H1 (cell line): ENCODE measurements at regions not wholly inside any gene's neighbourhood (a gene's known extent, or its start where the extent isn't known, plus 50 kb on each side); places are given as distances from the start of the nearest gene placed in this dataset.

Source experiments
- CTCF ChIA-PET: fragments of 300-600 bp; sonication (Branson Sonifier 250); formaldehyde crosslinking; loops from one replicate; lab custom pipeline; 2021; ENCODE audit not compliant: partially characterized antibody; lab: Charles Lee
- POLR2A ChIA-PET: fragments of 300-600 bp; sonication (Branson Sonifier 250); formaldehyde crosslinking; loops from one replicate; lab custom pipeline; 2021; ENCODE audit warnings: inconsistent platforms; ENCODE audit not compliant: partially characterized antibody; lab: Charles Lee
- DNase-seq, 2 experiments: peaks; one replicate each; pipeline versions ENCODE4 v3.0.0 to v3.0.0-alpha.2; 2010 to 2022; ENCODE audit warnings: low spot score in 2 of 2, low read depth in 1 of 2, mixed read lengths in 1 of 2
- FAIRE-seq: peaks from 2 replicates; lab custom pipeline; 2011; peaks lifted over from hg19 to GRCh38; lab: Jason Lieb, UNC
- H2AFZ ChIP-seq: 2 replicates; pipeline ENCODE4 v1.8.1; 2012; ENCODE audit warnings: low read length, inconsistent platforms
- H2AK5ac ChIP-seq: 2 replicates; pipeline ENCODE4 v1.6.1; 2013; ENCODE audit warnings: low read depth, low read length
- H2BK120ac ChIP-seq: replicated peaks from 2 replicates; pipeline ENCODE3; 2013; ENCODE audit warnings: low read depth, low read length, inconsistent platforms
- H2BK12ac ChIP-seq: 2 replicates; pipeline ENCODE4 v1.6.1; 2013; ENCODE audit warnings: low read depth, low read length
- H2BK15ac ChIP-seq: 2 replicates; pipeline ENCODE4 v1.6.1; 2013; ENCODE audit warnings: low read length
- H2BK20ac ChIP-seq: 2 replicates; pipeline ENCODE4 v1.6.1; 2013; ENCODE audit warnings: low read length
- H2BK5ac ChIP-seq: 2 replicates; pipeline ENCODE4 v1.6.1; 2013; ENCODE audit warnings: low read depth, low read length
- H3K14ac ChIP-seq: 2 replicates; pipeline ENCODE4 v1.6.1; 2013; ENCODE audit warnings: inconsistent platforms; ENCODE audit not compliant: insufficient read length
- H3K18ac ChIP-seq: 2 replicates; pipeline ENCODE4 v1.6.1; 2013; ENCODE audit warnings: low read length; ENCODE audit errors: extremely low read depth
- H3K23ac ChIP-seq: 2 replicates; pipeline ENCODE4 v1.6.1; 2013; ENCODE audit warnings: inconsistent platforms; ENCODE audit not compliant: insufficient read length
- H3K23me2 ChIP-seq: 2 replicates; pipeline ENCODE4 v1.6.1; 2013; ENCODE audit warnings: low read depth, low read length
- H3K27ac ChIP-seq: 2 replicates; pipeline ENCODE4 v1.6.1; 2011; ENCODE audit warnings: low read depth, low read length, inconsistent platforms
- H3K27me3 ChIP-seq, 4 experiments: replicated peaks in 1 of 4; 1 replicate in 1 of 4; 2 replicates in 3 of 4; pipeline versions ENCODE4 v1.6.1 to v1.8.1; 2011 to 2013; ENCODE audit warnings: low read length in 3 of 4, mild to moderate bottlenecking in 3 of 4, inconsistent platforms in 2 of 4, mixed read lengths in 2 of 4, moderate library complexity in 1 of 4; ENCODE audit not compliant: control insufficient read depth in 3 of 4, insufficient read depth in 3 of 4; ENCODE audit errors: extremely low read depth in 1 of 4
- H3K36me3 ChIP-seq, 4 experiments: 2 replicates each; pipeline versions ENCODE4 v1.6.1 to v1.8.1; 2011 to 2013; ENCODE audit warnings: mild to moderate bottlenecking in 4 of 4, low read length in 3 of 4, moderate library complexity in 2 of 4, control low read depth in 1 of 4, inconsistent platforms in 1 of 4; ENCODE audit not compliant: insufficient read depth in 4 of 4, control insufficient read depth in 2 of 4
- H3K4ac ChIP-seq: replicated peaks from 2 replicates; pipeline ENCODE3; 2013; ENCODE audit warnings: low read length, low read depth, mixed read lengths, inconsistent platforms; ENCODE audit not compliant: insufficient read length
- H3K4me1 ChIP-seq, 4 experiments: replicated peaks in 1 of 4; 1 replicate in 1 of 4; 2 replicates in 3 of 4; pipeline versions ENCODE4 v1.6.1 to v1.8.1; 2011 to 2013; ENCODE audit warnings: low read length in 3 of 4, inconsistent platforms in 2 of 4, mixed read lengths in 1 of 4; ENCODE audit not compliant: insufficient read depth in 4 of 4, control insufficient read depth in 3 of 4
- H3K4me2 ChIP-seq, 2 experiments: 2 replicates each; pipeline versions ENCODE4 v1.6.1 to v1.8.1; 2011 to 2013; ENCODE audit warnings: low read depth in 2 of 2, low read length in 2 of 2, control low read depth in 1 of 2, inconsistent platforms in 1 of 2, mild to moderate bottlenecking in 1 of 2; ENCODE audit not compliant: insufficient read depth in 1 of 2
- H3K4me3 ChIP-seq, 4 experiments: fragments of 200-600, 300-600 bp in 1 of 4; sonication (generic), shearing (Covaris generic), sonication (Bioruptor Twin) in 1 of 4; 2 replicates each; pipeline versions ENCODE4 v1.5.1 to v1.8.1; 2011 to 2016; ENCODE audit warnings: low read length in 4 of 4, low read depth in 3 of 4, control low read depth in 2 of 4, inconsistent platforms in 2 of 4, mild to moderate bottlenecking in 2 of 4, mixed read lengths in 1 of 4, moderate library complexity in 1 of 4; ENCODE audit not compliant: insufficient read depth in 2 of 4; ENCODE audit errors: extremely low read depth in 1 of 4
- H3K56ac ChIP-seq: replicated peaks from 2 replicates; pipeline ENCODE3; 2013; ENCODE audit warnings: low read depth, mild to moderate bottlenecking, mixed read lengths, low read length, inconsistent platforms; ENCODE audit not compliant: insufficient read length
- H3K79me1 ChIP-seq: 2 replicates; pipeline ENCODE4 v1.6.1; 2013; ENCODE audit warnings: low read depth, low read length, control low read depth
- H3K79me2 ChIP-seq, 2 experiments: 2 replicates each; pipeline versions ENCODE4 v1.6.1 to v1.8.1; 2012 to 2013; ENCODE audit warnings: low read length in 2 of 2, mild to moderate bottlenecking in 2 of 2, inconsistent platforms in 1 of 2; ENCODE audit not compliant: insufficient read depth in 2 of 2, control insufficient read depth in 1 of 2
- H3K9ac ChIP-seq, 4 experiments: replicated peaks in 1 of 4; 1 replicate in 1 of 4; 2 replicates in 3 of 4; pipeline versions ENCODE4 v1.6.1 to v1.8.1; 2011 to 2013; ENCODE audit warnings: low read depth in 3 of 4, low read length in 3 of 4, control low read depth in 2 of 4, mild to moderate bottlenecking in 2 of 4, moderate library complexity in 2 of 4, inconsistent platforms in 1 of 4; ENCODE audit errors: extremely low read depth in 1 of 4
- H3K9me3 ChIP-seq, 2 experiments: 2 replicates each; pipeline versions ENCODE4 v1.6.1 to v1.8.1; 2012 to 2013; ENCODE audit warnings: mild to moderate bottlenecking in 2 of 2, moderate library complexity in 2 of 2, control low read depth in 1 of 2, inconsistent platforms in 1 of 2, low read depth in 1 of 2, low read length in 1 of 2, mixed read lengths in 1 of 2; ENCODE audit not compliant: insufficient read depth in 2 of 2
- H4K20me1 ChIP-seq, 2 experiments: replicated peaks in 1 of 2; 2 replicates each; pipeline versions ENCODE3 to v1.8.1; 2011 to 2013; ENCODE audit warnings: inconsistent platforms in 2 of 2, low read length in 2 of 2, mild to moderate bottlenecking in 1 of 2; ENCODE audit not compliant: insufficient read depth in 2 of 2, control insufficient read depth in 1 of 2
- H4K5ac ChIP-seq: 2 replicates; pipeline ENCODE4 v1.6.1; 2013; ENCODE audit warnings: low read length, low read depth, mixed read lengths, inconsistent platforms; ENCODE audit not compliant: insufficient read length
- H4K8ac ChIP-seq: 2 replicates; pipeline ENCODE4 v1.8.0; 2013; ENCODE audit warnings: mild to moderate bottlenecking, moderate library complexity, low read length, inconsistent platforms; ENCODE audit not compliant: insufficient read depth; ENCODE audit errors: extremely low read depth
- H4K91ac ChIP-seq: replicated peaks from 2 replicates; pipeline ENCODE3; 2013; ENCODE audit warnings: low read length, mixed read lengths, inconsistent platforms; ENCODE audit not compliant: insufficient read length
- CHD2 ChIP-seq: IDR thresholded peaks from 2 replicates; pipeline ENCODE4 v1.6.1; 2012; ENCODE audit warnings: low read length, improper control_type of control experiment
- CREB1 ChIP-seq: IDR thresholded peaks from 2 replicates; pipeline ENCODE4 v1.6.1; 2012; ENCODE audit warnings: inconsistent platforms
- CTBP2 ChIP-seq: IDR thresholded peaks from 2 replicates; pipeline ENCODE4 v1.7.0; 2011; ENCODE audit warnings: borderline replicate concordance, mild to moderate bottlenecking, moderate library complexity, mixed read lengths, low read length; ENCODE audit not compliant: insufficient read depth, insufficient read length
- GABPA ChIP-seq: IDR thresholded peaks from 2 replicates; pipeline ENCODE4 v1.6.1; 2011; ENCODE audit warnings: mild to moderate bottlenecking, low read length, moderate library complexity, borderline replicate concordance; ENCODE audit not compliant: insufficient read depth
- JUN ChIP-seq: IDR thresholded peaks from 2 replicates; pipeline ENCODE4 v1.6.1; 2011; ENCODE audit warnings: low read depth, mild to moderate bottlenecking, improper control_type of control experiment, low read length
- POLR2A ChIP-seq, 2 experiments: IDR thresholded peaks; 1 replicate in 1 of 2; 2 replicates in 1 of 2; pipeline ENCODE4 v1.6.1; 2011; ENCODE audit warnings: low read depth in 2 of 2, low read length in 2 of 2, mild to moderate bottlenecking in 2 of 2; ENCODE audit errors: control extremely low read depth in 1 of 2
- POLR2AphosphoS5 ChIP-seq: IDR thresholded peaks from 2 replicates; pipeline ENCODE4 v1.6.1; 2011; ENCODE audit warnings: low read depth, low read length
- RBBP5 ChIP-seq: IDR thresholded peaks from 2 replicates; pipeline ENCODE4 v1.7.1; 2012; ENCODE audit warnings: low read depth, mild to moderate bottlenecking, inconsistent platforms, low read length, moderate library complexity, borderline replicate concordance
- SIX5 ChIP-seq: IDR thresholded peaks from 2 replicates; pipeline ENCODE4 v1.6.1; 2011; ENCODE audit warnings: mild to moderate bottlenecking, low read depth, low read length
- SP2 ChIP-seq: IDR thresholded peaks from 2 replicates; pipeline ENCODE4 v1.6.1; 2012; ENCODE audit warnings: mild to moderate bottlenecking, low read length, inconsistent platforms
- SRF ChIP-seq: IDR thresholded peaks from 2 replicates; pipeline ENCODE4 v1.6.1; 2011; ENCODE audit warnings: mild to moderate bottlenecking, low read depth, low read length, moderate library complexity
- TAF1 ChIP-seq: IDR thresholded peaks from 2 replicates; pipeline ENCODE4 v1.6.1; 2011; ENCODE audit warnings: mild to moderate bottlenecking, low read depth, low read length
- TCF12 ChIP-seq: IDR thresholded peaks from 2 replicates; pipeline ENCODE4 v1.6.1; 2011; ENCODE audit warnings: low read depth, mild to moderate bottlenecking, low read length
- TEAD4 ChIP-seq: IDR thresholded peaks from 2 replicates; pipeline ENCODE4 v1.6.1; 2012; ENCODE audit warnings: low read depth, low read length, inconsistent platforms, mixed read lengths
- TF ChIP-seq, protein P1 (sequence below): IDR thresholded peaks from 2 replicates; pipeline ENCODE4 v1.6.1; 2011; ENCODE audit warnings: low read depth, mild to moderate bottlenecking, low read length; ENCODE audit not compliant: insufficient read depth
- TF ChIP-seq, protein P2 (sequence below): IDR thresholded peaks from 2 replicates; pipeline ENCODE4 v1.6.1; 2011; ENCODE audit warnings: low read length, improper control_type of control experiment

DNA sequence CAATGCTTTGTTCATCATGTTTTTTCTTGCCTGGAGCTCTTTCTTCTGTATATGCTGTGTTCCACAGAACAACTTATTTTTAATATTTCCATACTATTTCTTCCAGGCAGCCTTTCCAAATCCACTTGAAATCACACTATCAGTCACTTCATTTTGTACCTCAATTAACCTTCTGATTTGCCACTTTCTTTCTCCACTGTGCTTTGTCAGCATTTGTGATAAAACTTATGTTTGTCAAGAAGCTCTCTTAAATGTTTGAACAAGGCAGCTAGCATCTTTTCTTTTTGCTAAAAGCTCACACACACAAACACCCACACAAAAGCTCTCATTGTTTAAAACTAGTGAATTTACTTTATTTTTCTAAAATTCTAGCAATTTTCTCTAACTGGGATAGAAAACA, 2014.7 kb upstream of the RAG2 start:
- Histone ChIP-seq H3K36me3 (no peaks in the 10 kb centered on the region), H3K23ac (no peak overlapping the region)
- TF ChIP-seq GABPA = no peak
- no peak for TF ChIP-seq TEAD4
- TF ChIP-seq TAF1 = no peak
- TF ChIP-seq, protein P1, sequence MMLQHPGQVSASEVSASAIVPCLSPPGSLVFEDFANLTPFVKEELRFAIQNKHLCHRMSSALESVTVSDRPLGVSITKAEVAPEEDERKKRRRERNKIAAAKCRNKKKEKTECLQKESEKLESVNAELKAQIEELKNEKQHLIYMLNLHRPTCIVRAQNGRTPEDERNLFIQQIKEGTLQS = no peak
- no peak for TF ChIP-seq POLR2A (IDR thresholded peaks at IDR 0.05; ENCODE audit: control extremely low read depth in 1 of 2, low read depth in 2 of 2, low read length in 2 of 2)
- TF ChIP-seq CTBP2 = no peak
- TF ChIP-seq, protein P2, sequence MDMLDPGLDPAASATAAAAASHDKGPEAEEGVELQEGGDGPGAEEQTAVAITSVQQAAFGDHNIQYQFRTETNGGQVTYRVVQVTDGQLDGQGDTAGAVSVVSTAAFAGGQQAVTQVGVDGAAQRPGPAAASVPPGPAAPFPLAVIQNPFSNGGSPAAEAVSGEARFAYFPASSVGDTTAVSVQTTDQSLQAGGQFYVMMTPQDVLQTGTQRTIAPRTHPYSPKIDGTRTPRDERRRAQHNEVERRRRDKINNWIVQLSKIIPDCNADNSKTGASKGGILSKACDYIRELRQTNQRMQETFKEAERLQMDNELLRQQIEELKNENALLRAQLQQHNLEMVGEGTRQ = no peak
- TF ChIP-seq SIX5 = no peak
- TF ChIP-seq POLR2AphosphoS5 = no peak
- TF ChIP-seq CREB1 = no peak
- TF ChIP-seq TCF12 = no peak
- no peak for TF ChIP-seq RBBP5
- TF ChIP-seq JUN = no peak
- no peak for TF ChIP-seq CHD2
- TF ChIP-seq SRF = no peak
- no peak for TF ChIP-seq SP2

More for the DNA sequence above, 2014.7 kb upstream of the RAG2 start:
- H2BK12ac ChIP-seq = no peak overlapping the region
- no peak overlapping the region for H2BK120ac ChIP-seq
- FAIRE-seq = no peak
- H4K8ac ChIP-seq = no peak overlapping the region
- ChIA-PET CTCF (interaction anchor here (1.5 kb wide), 1 partner anchor 11 kb away, joined by 3 read pairs; no protein-coding TSS in a partner anchor), POLR2A (no interaction called here)
- no peak overlapping the region for H2AK5ac ChIP-seq
- H3K4me3 ChIP-seq = no peak overlapping the region
- no peaks in the 10 kb centered on the region for H3K79me2 ChIP-seq
- no peak overlapping the region for H2BK5ac ChIP-seq
- H3K9me3 ChIP-seq = 0 out of 4 replicates have a peak, but pooled peaks cover 0 to 3% of the 10 kb centered on the region in 2 experiments
- no peaks in the 10 kb centered on the region for H3K79me1 ChIP-seq
- no peak overlapping the region for H2BK15ac ChIP-seq
- H3K9ac ChIP-seq = no peak overlapping the region
- no peak overlapping the region for H2AFZ ChIP-seq
- no peaks in the 10 kb centered on the region for H4K20me1 ChIP-seq
- H3K27me3 ChIP-seq = no peaks in the 10 kb centered on the region
- H4K5ac ChIP-seq = no peak overlapping the region
- H3K23me2 ChIP-seq = no peaks in the 10 kb centered on the region
- H3K27ac ChIP-seq = no peak overlapping the region
- no peak overlapping the region for H4K91ac ChIP-seq
- DNase-seq = no peak
- H3K4me1 ChIP-seq = no peaks in the 10 kb centered on the region
- H3K4me2 ChIP-seq = no peak overlapping the region
- no peak overlapping the region for H2BK20ac ChIP-seq
- no peak overlapping the region for H3K56ac ChIP-seq
- no peak overlapping the region for H3K4ac ChIP-seq
- no peak overlapping the region for H3K14ac ChIP-seq
- H3K18ac ChIP-seq = no peak overlapping the region
